RWPE2 (cell line): ENCODE measurements at regions not wholly inside any gene's neighbourhood (a gene's known extent, or its start where the extent isn't known, plus 50 kb on each side); places are given as distances from the start of the nearest gene placed in this dataset.

Source experiments
- ATAC-seq: fragments of 200-7000 bp; cut with Tn5 transposase; 3 replicates; pipeline ENCODE4 v1.9.1; 2021; ENCODE audit warnings: low read depth
- DNase-seq: peaks from one replicate; pipeline ENCODE4 v3.0.0-alpha.2; 2020; ENCODE audit warnings: low spot score
- H3K27ac ChIP-seq: fragments of 450-650 bp; 2 replicates; pipeline ENCODE4 v1.5.1; 2017; ENCODE audit warnings: mild to moderate bottlenecking; ENCODE audit not compliant: poor library complexity, severe bottlenecking
- H3K27me3 ChIP-seq: fragments of 250-450 bp; sonication (Bioruptor Pico); 2 replicates; pipeline ENCODE4 v1.5.1; 2021; ENCODE audit warnings: mild to moderate bottlenecking, moderate library complexity; ENCODE audit not compliant: insufficient read depth, poor library complexity, severe bottlenecking
- H3K36me3 ChIP-seq: fragments of 250-450 bp; sonication (Bioruptor Pico); 2 replicates; pipeline ENCODE4 v1.5.1; 2020; ENCODE audit warnings: low read depth, mild to moderate bottlenecking, moderate library complexity
- H3K4me1 ChIP-seq: fragments of 250-450 bp; sonication (Bioruptor Pico); 2 replicates; pipeline ENCODE4 v1.5.1; 2021; ENCODE audit warnings: mild to moderate bottlenecking, moderate library complexity; ENCODE audit not compliant: insufficient read depth, poor library complexity, severe bottlenecking
- H3K4me3 ChIP-seq: fragments of 250-450 bp; sonication (Bioruptor Pico); 2 replicates; pipeline ENCODE4 v1.5.1; 2021; ENCODE audit warnings: mild to moderate bottlenecking, moderate library complexity; ENCODE audit not compliant: severe bottlenecking
- H3K9me3 ChIP-seq: fragments of 250-450 bp; sonication (Bioruptor Pico); 2 replicates; pipeline ENCODE4 v1.5.1; 2021; ENCODE audit warnings: mild to moderate bottlenecking, moderate library complexity; ENCODE audit not compliant: severe bottlenecking
- CTCF ChIP-seq: fragments of 450-650 bp; IDR thresholded peaks from one replicate; pipeline ENCODE4 v1.5.1; 2017; ENCODE audit warnings: mild to moderate bottlenecking, moderate library complexity; ENCODE audit not compliant: poor library complexity, severe bottlenecking

- TF ChIP-seq CTCF = no peak
- no peaks in the 10 kb centered on the region for H3K36me3 ChIP-seq
- H3K27ac ChIP-seq = no peak overlapping the region
- H3K9me3 ChIP-seq = no peaks in the 10 kb centered on the region
- no peaks in the 10 kb centered on the region for H3K27me3 ChIP-seq
- DNase-seq = no peak
- no peak for ATAC-seq
- no peaks in the 10 kb centered on the region for H3K4me1 ChIP-seq
- H3K4me3 ChIP-seq = no peak overlapping the region
Measured at GRCh38 chr3:104297617-104298016, 1069.1 kb upstream of the ALCAM start.

- Histone ChIP-seq H3K36me3 (no peaks in the 10 kb centered on the region), H3K4me1 (no peaks in the 10 kb centered on the region), H3K27me3 (no peaks in the 10 kb centered on the region), H3K4me3 (no peak overlapping the region), H3K9me3 (no peaks in the 10 kb centered on the region), H3K27ac (no peak overlapping the region)
- DNase-seq (no peak), ATAC-seq (no peak)
- no peak for TF ChIP-seq CTCF
Measured at GRCh38 chr3:104298662-104299061, 1068.0 kb upstream of the ALCAM start.

GRCh38 chr3:104316118-104316517, 1050.6 kb upstream of the ALCAM start:
- Histone ChIP-seq H3K4me3 (no peak overlapping the region), H3K36me3 (no peaks in the 10 kb centered on the region), H3K27ac (no peak overlapping the region), H3K9me3 (no peaks in the 10 kb centered on the region), H3K27me3 (no peaks in the 10 kb centered on the region), H3K4me1 (no peaks in the 10 kb centered on the region)
- ATAC-seq (no peak), DNase-seq (no peak)
- no peak for TF ChIP-seq CTCF

- H3K36me3 ChIP-seq = no peaks in the 10 kb centered on the region
- H3K27ac ChIP-seq = no peak overlapping the region
- no peaks in the 10 kb centered on the region for H3K9me3 ChIP-seq
- ATAC-seq = no peak
- no peaks in the 10 kb centered on the region for H3K27me3 ChIP-seq
- no peak for DNase-seq
- H3K4me1 ChIP-seq = no peaks in the 10 kb centered on the region
- H3K4me3 ChIP-seq = no peak overlapping the region
- no peak for TF ChIP-seq CTCF
Measured at GRCh38 chr3:104323226-104323625, 1043.5 kb upstream of the ALCAM start.

GRCh38 chr3:104347291-104347690, 1019.4 kb upstream of the ALCAM start:
- DNase-seq (no peak), ATAC-seq (no peak)
- Histone ChIP-seq H3K27me3 (no peaks in the 10 kb centered on the region), H3K4me1 (no peaks in the 10 kb centered on the region), H3K27ac (no peak overlapping the region), H3K36me3 (no peaks in the 10 kb centered on the region), H3K9me3 (no peaks in the 10 kb centered on the region), H3K4me3 (no peak overlapping the region)
- no peak for TF ChIP-seq CTCF
